ENCODE measurements at regions not wholly inside any gene's neighbourhood (a gene's known extent, or its start where the extent isn't known, plus 50 kb on each side); places are given as distances from the start of the nearest gene placed in this dataset.

- TF ChIP-seq CTCF (IDR thresholded peaks at IDR 0.05; ENCODE audit: insufficient read depth, low read depth, low read length) (no peak), EZH2 (IDR thresholded peaks at IDR 0.05; ENCODE audit: insufficient read depth, low read length) (no peak)
These were observed 127.4 kb upstream of the AGR3 start for GRCh38 chr7:17009007-17009719.
